NCI-H2081 treated with DMSO at 0.1 percent for 48 hours (cell line): ENCODE measurements at regions not wholly inside any gene's neighbourhood (a gene's known extent, or its start where the extent isn't known, plus 50 kb on each side); places are given as distances from the start of the nearest gene placed in this dataset.
"Not testable (repeated sequence)": the region's sequence is repeated elsewhere in the genome, so short reads cannot be mapped to it uniquely, and the experiment has no call there.

Source experiments
- DNase-seq: peaks from one replicate; lab custom pipeline; 2025; lab: John Stamatoyannopoulos, UW

GRCh38 chr3:816605-817004, 276.2 kb upstream of the CNTN6 start:
- no peak for DNase-seq

GRCh38 chr3:834679-835078, 258.1 kb upstream of the CNTN6 start:
- DNase-seq: no peak

DNA sequence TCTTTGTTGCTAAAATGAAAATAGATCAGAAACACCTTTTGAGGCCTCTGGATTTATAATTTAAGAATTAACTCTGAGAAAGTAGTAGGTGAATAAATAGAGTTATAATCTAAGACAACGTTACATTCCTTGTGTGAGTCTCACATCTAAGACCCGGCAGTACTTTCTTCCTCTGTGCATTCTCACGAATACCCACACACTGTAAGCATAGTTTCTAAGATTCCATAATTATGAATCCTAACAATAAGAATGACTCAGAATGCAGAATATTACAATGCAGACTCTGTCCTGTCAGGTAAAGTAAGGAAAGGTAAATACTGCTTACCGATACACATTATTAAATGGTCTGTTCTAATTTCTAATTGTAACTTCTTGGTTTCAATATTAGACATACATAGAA, 257.7 kb upstream of the CNTN6 start:
- DNase-seq: no peak

DNA sequence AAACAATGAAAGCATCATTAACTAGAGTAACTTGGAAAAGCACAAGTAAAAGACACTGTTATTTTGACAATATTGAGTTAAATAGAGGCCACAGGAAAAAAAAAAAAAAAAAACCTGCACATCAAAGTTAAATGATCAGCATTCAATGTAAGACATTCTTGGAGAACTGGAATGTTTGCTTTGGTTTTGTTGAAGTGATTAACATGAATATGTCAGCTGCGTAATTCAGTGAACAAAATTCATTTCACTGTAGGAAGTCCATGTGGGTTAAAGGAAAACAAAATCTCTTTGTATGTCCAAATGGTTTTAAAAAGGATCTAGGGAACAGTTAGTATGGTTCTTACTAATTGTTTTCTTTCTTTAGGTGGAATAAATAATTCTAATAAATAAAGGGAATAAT, 252.8 kb upstream of the CNTN6 start:
- no peak for DNase-seq

GRCh38 chr3:851098-851790, 241.6 kb upstream of the CNTN6 start:
- no peak for DNase-seq

- no peak for DNase-seq
These were observed 240.8 kb upstream of the CNTN6 start for GRCh38 chr3:852033-852432.

DNA sequence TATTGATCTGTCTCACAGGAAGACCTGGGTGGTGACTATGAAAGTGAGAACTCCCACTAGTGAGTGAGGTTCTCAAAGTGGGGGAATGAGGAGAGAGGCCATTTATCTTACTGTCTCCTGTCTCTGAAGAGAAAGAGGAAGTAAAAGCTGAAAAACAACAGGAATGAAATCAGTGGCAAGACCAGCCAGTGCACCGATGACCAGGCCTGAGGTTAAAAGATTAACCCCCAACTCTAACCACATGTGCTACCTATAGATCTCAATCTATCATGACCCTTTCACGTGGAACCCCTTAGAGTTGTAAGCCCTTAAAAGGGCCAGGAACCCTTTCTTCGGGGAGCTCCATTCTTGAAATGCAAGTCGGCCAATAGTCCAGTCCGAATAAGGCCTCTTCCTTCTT, 239.3 kb upstream of the CNTN6 start:
- no peak for DNase-seq

GRCh38 chr3:859135-859534, 233.7 kb upstream of the CNTN6 start:
- DNase-seq: no peak

GRCh38 chr3:861721-862120, 231.1 kb upstream of the CNTN6 start:
- DNase-seq: no peak

DNA sequence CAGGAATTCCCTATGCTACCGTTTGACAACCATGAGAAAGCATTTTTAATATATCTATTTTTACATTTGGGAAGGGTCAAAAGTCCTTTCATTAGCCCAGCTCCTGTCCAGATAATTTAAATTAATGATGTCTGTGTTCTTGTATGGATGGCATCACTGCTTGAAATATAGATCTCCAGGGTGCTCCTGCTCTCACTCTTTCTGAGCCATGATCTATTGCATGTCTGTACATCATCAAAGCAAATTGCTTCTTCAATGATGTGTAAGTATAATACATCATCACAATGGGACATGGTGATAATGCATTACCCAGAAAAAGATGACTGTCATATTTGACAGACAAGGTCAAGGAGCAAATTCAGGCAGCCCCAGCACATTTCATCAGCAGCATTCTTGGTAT, 223.6 kb upstream of the CNTN6 start:
- no peak for DNase-seq

- no peak for DNase-seq
These were observed 223.1 kb upstream of the CNTN6 start for GRCh38 chr3:869734-870133.

GRCh38 chr3:871651-872050, 221.2 kb upstream of the CNTN6 start:
- no peak for DNase-seq

DNA sequence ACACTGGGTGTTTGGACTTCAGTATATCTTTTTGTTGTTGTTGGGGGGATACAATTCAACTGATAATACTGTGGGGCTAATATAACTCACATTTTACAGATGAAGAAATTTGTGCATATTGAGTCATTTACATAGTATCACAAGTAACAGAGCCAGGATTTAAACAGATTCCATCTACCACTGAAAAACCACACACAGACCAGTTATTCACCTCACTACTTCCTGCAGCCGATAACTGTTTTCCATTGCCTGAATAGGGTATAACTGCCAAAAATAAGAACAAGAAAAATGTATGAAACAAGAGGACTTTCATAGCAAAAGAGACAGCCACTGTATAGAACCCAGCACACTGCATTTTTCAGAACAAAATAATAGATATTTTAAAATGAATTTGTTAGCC, 215.8 kb upstream of the CNTN6 start:
- DNase-seq: no peak

DNA sequence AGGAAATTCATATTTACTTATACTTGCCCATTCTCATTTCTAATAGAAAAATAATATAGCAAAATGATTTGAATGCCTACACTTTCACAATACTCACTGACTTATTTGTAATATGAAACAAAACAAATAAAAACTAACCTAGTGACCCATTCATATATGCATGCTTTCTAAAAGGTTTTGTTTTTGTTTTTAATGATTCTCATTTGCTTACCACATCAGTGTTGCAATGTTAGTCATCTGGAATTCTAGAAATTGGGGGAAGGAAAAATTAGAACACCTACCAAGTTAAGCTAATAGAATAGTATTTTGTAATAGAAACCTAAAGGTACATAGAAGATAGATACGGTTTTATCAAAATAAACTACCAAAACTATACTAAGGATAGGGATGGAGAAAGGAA, 214.1 kb upstream of the CNTN6 start:
- no peak for DNase-seq

DNA sequence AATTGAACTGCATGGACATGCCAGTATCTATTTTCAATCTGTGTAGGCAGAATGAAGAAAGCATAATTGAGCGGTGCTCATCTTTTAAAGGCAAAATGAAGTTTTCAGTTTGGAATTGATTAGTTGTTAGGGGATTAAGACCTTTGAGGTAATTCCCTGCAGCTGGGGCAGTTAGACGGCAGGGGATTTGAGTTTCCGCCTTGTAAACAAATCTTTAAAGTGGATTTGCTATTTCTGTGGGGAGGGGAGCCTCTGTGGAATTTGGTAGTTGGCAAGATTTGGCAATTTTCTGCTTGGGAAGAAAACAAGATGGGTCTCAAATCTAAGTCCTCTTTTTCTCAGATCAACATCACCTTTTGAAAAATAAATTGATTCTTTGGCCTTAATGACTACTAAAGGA, 212.5 kb upstream of the CNTN6 start:
- no peak for DNase-seq

- no peak for DNase-seq
These were observed 210.3 kb upstream of the CNTN6 start for GRCh38 chr3:882533-882932.

DNA sequence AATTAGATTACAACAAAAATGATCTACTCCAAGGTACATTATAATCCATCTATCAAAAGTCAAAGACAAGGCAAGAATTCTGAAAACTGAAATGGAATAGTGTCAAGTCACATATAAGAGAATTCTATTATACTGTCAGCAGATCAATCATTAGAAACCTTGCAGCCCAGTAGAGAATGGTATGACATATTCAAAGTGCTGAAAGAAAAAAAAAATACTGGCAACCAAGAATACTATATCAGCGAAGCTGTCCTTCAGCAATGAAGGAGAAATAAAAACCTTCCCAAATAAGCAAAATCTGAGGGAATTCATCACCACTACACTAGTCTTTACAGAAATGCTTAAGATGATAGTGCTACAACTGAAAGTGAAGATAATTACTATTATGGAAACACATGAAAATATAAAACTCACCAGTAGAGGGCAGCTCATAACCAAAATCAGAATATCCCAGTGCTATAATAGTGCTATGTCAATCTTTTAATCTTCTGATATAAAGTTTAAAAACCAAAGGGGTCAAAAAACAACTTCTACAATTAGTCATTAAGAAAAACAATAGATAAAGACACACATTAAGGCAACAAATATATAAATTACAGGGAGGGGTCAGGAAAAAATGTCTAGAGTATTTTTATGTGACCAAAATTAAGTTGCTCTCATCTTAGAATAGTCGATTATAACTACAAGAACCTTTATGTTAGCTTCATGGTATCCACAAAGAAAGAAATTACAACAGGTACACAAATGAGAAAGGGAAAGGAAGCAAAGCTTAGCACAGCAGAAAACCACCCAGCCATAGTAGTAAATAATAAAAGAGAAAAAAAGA, 190.7 kb upstream of the CNTN6 start:
- DNase-seq: no peak

DNA sequence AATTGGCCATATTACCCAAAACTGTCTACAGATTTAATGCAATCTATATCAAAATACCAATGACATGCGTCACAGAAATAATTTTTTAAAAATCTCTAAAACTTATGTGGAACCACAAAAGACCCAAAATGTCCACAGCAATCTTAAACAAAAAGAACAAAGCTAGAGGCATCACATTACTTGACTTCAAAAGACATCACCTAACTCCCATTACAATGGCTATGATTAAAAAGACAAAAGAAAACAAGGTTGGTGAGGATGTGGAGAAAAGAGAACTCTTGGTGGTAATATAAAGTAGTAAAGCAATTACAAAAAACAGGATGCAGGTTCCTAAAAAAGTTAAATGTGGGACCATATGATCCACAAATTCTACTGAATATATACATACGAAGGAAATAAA, 187.6 kb upstream of the CNTN6 start:
- no peak for DNase-seq

GRCh38 chr3:906739-907138, 186.1 kb upstream of the CNTN6 start:
- DNase-seq: no peak

DNA sequence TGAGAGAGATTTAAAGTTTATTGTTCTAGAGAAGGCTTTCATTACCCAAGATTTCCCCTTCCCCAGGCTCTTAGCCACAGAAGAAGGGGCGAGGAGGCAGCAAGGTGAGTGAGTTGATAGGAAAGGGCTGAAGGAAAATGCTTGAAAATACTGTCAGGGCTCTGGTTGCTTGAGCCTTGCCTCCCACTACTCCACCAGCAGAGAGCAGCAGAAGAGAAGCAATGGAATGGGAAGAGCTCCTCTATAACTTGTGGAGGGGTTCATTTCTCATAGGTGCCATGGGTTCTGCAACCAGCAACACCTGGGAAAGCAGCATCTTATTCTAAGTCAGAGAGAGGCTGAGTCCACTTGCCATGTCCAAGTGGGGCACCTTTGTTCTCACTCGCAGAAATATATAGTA, 184.0 kb upstream of the CNTN6 start:
- DNase-seq: no peak

GRCh38 chr3:912717-913116, 180.1 kb upstream of the CNTN6 start:
- DNase-seq: not testable (repeated sequence)

DNA sequence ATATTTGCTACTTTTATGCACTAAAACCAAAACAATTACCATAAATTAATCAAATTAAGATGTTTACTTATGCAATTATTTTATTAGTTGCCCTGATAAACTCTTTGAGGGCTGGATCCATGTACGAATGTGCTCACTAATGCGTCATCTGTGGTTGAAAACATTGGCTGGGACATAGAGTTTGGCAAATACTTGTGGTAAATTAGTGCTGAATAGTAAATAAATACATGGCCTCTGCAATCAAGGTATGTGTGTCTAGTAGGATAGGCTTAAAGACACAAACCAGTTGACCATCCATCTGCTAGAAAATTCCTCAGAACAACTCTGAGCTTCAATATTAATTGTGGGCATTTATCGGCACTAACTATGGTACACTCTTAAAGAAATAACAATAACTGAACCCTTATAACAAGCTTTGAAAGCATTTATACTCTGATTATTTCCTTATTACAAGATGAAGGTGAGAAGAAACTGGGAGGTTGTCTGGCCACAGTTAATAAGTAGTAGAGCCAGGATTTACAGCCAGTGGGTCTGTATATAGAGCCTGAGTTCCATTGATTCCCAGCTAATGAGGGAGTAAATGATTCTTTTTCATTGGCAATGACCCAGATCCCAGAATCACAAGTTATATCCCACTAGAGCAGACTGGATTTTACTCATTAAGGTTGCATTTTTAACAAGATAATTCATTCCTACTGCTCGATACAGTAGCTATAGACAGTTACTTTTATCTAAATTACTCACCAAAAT, 169.5 kb upstream of the CNTN6 start:
- no peak for DNase-seq

DNA sequence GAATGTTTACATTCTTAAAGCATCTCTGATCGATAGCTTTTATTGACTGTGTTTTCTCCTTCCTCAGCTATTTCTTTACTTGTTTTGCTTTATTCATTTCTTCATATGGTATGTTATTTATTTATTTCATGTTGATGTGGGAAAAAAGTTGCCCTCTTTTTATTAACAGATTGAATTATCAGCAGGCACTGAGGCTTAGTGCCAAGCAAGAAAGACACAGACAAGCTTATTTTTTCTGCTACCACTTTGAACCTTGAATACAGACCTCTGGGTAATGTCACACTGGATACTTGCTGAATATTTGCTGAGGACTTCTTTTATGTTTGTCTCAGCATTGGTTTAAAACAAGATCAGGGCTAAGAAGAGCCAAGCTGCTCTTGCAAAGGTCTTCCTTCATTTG, 162.0 kb upstream of the CNTN6 start:
- no peak for DNase-seq
